Activated T-cell treated with anti-CD3 and anti-CD28 coated beads for 4 hours (primary cell): ENCODE measurements at regions not wholly inside any gene's neighbourhood (a gene's known extent, or its start where the extent isn't known, plus 50 kb on each side); places are given as distances from the start of the nearest gene placed in this dataset.
"Not testable (repeated sequence)": the region's sequence is repeated elsewhere in the genome, so short reads cannot be mapped to it uniquely, and the experiment has no call there.

Source experiments
- DNase-seq: peaks from one replicate; pipeline ENCODE4 v3.0.0-alpha.2; 2020

- DNase-seq = no peak
Observed at GRCh38 chr2:235413064-235413463, 80.8 kb upstream of the AGAP1 start.

- DNase-seq = no peak
Observed at GRCh38 chr2:235414422-235414821, 79.4 kb upstream of the AGAP1 start.

- DNase-seq = no peak
Observed at GRCh38 chr2:235416858-235417499, 76.9 kb upstream of the AGAP1 start.

- DNase-seq = no peak
Observed at GRCh38 chr2:235418918-235419317, 74.9 kb upstream of the AGAP1 start.

- no peak for DNase-seq
Observed at GRCh38 chr2:235419996-235420395, 73.8 kb upstream of the AGAP1 start.

- DNase-seq = no peak
Observed at GRCh38 chr2:235421618-235422017, 72.2 kb upstream of the AGAP1 start.

GRCh38 chr2:235430366-235431083, 63.3 kb upstream of the AGAP1 start:
- no peak for DNase-seq

- no peak for DNase-seq
Observed at GRCh38 chr2:235432741-235433520, 60.9 kb upstream of the AGAP1 start.

- no peak for DNase-seq
Observed at GRCh38 chr2:235433860-235434259, 60.0 kb upstream of the AGAP1 start.

GRCh38 chr2:235439959-235440662, 53.7 kb upstream of the AGAP1 start:
- DNase-seq = no peak

GRCh38 chr2:235443580-235443979, 50.3 kb upstream of the AGAP1 start:
- DNase-seq = not testable (repeated sequence)
